Stimulated activated CD8-positive, alpha-beta memory T cell treated with anti-CD3 and anti-CD28 coated beads, Interleukin-12 subunit alpha, Interleukin-12 subunit beta, amount 100 ng/mL, for 24 hours (primary cell): ENCODE measurements at regions not wholly inside any gene's neighbourhood (a gene's known extent, or its start where the extent isn't known, plus 50 kb on each side); places are given as distances from the start of the nearest gene placed in this dataset.
"Not testable (repeated sequence)": the region's sequence is repeated elsewhere in the genome, so short reads cannot be mapped to it uniquely, and the experiment has no call there.

Experiments used
- DNase-seq: peaks from one replicate; pipeline ENCODE4 v3.0.0-alpha.2; 2020; ENCODE audit errors: extremely low read depth

- DNase-seq, result not testable (repeated sequence)
Observed at GRCh38 chr14:106000029-106000511, 473.7 kb downstream of the TMEM121 start.

- not testable (repeated sequence) for DNase-seq
Observed at GRCh38 chr14:106001277-106001676, 474.9 kb downstream of the TMEM121 start.

- no peak for DNase-seq
Observed at GRCh38 chr14:106003351-106003750, 477.0 kb downstream of the TMEM121 start.

GRCh38 chr14:106004937-106005795, 478.8 kb downstream of the TMEM121 start:
- not testable (repeated sequence) for DNase-seq

- not testable (repeated sequence) for DNase-seq
Observed at GRCh38 chr14:106006043-106006442, 479.7 kb downstream of the TMEM121 start.

GRCh38 chr14:106006716-106007115, 480.3 kb downstream of the TMEM121 start:
- not testable (repeated sequence) for DNase-seq

- DNase-seq, result no peak
Observed at GRCh38 chr14:106010783-106011182, 484.4 kb downstream of the TMEM121 start.

GRCh38 chr14:106011631-106012360, 485.4 kb downstream of the TMEM121 start:
- DNase-seq, result not testable (repeated sequence)

- DNase-seq, result not testable (repeated sequence)
Observed at GRCh38 chr14:106012361-106012725, 486.0 kb downstream of the TMEM121 start.

- DNase-seq, result no peak
Observed at GRCh38 chr14:106013879-106014376, 487.5 kb downstream of the TMEM121 start.

GRCh38 chr14:106017952-106018351, 491.6 kb downstream of the TMEM121 start:
- not testable (repeated sequence) for DNase-seq

- DNase-seq, result no peak
Observed at GRCh38 chr14:106021832-106022231, 495.4 kb downstream of the TMEM121 start.

GRCh38 chr14:106022648-106023047, 496.3 kb downstream of the TMEM121 start:
- DNase-seq, result not testable (repeated sequence)

GRCh38 chr14:106023411-106023810, 497.0 kb downstream of the TMEM121 start:
- no peak for DNase-seq

- DNase-seq, result no peak
Observed at GRCh38 chr14:106024983-106025604, 498.7 kb downstream of the TMEM121 start.

- no peak for DNase-seq
Observed at GRCh38 chr14:106026026-106026425, 499.6 kb downstream of the TMEM121 start.

GRCh38 chr14:106027759-106028158, 501.4 kb downstream of the TMEM121 start:
- not testable (repeated sequence) for DNase-seq

GRCh38 chr14:106029959-106030358, 503.6 kb downstream of the TMEM121 start:
- no peak for DNase-seq

- DNase-seq, result no peak
Observed at GRCh38 chr14:106037380-106037779, 511.0 kb downstream of the TMEM121 start.

GRCh38 chr14:106038263-106038662, 511.9 kb downstream of the TMEM121 start:
- no peak for DNase-seq

GRCh38 chr14:106039400-106039799, 513.0 kb downstream of the TMEM121 start:
- peak; percentile 23 for DNase-seq

GRCh38 chr14:106044515-106044914, 518.1 kb downstream of the TMEM121 start:
- no peak for DNase-seq
